Ovary (tissue), 7 donors: ENCODE measurements at regions not wholly inside any gene's neighbourhood (a gene's known extent, or its start where the extent isn't known, plus 50 kb on each side); places are given as distances from the start of the nearest gene placed in this dataset.

Source experiments
- DNase-seq, 5 donors: peaks; one replicate each; pipeline ENCODE4 v3.0.0-alpha.2; 2019 to 2020
- H3K27ac ChIP-seq, 2 donors: fragments of 200-600 bp; one replicate each; pipeline versions ENCODE4 v1.5.1 to v1.8.0; 2019 to 2022
- H3K27me3 ChIP-seq: fragments of 200-600 bp; one replicate; pipeline ENCODE4 v1.8.0; 2022
- H3K36me3 ChIP-seq: fragments of 200-600 bp; sonication (generic); one replicate; pipeline ENCODE4 v1.5.1; 2019
- H3K4me1 ChIP-seq: one replicate; pipeline ENCODE4 v1.8.1; 2013; ENCODE audit warnings: mild to moderate bottlenecking, moderate library complexity; ENCODE audit not compliant: insufficient read depth
- H3K4me3 ChIP-seq: fragments of 200-600 bp; sonication (generic); one replicate; pipeline ENCODE4 v1.5.1; 2017
- H3K9me3 ChIP-seq, 2 donors: fragments of 200-600 bp in 1 of 2; sonication (generic) in 1 of 2; one replicate each; pipeline versions ENCODE4 v1.5.1 to v1.8.1; 2013 to 2019; ENCODE audit warnings: mild to moderate bottlenecking in 1 of 2, moderate library complexity in 1 of 2
- EP300 ChIP-seq: sonication (generic); formaldehyde crosslinking; IDR thresholded peaks from one replicate; pipeline ENCODE4 v1.6.1; 2017; ENCODE audit warnings: antibody characterized with exemption
- POLR2A ChIP-seq: fragments of 450-650 bp; IDR thresholded peaks from one replicate; pipeline ENCODE4 v1.6.1; 2017; ENCODE audit warnings: antibody characterized with exemption, mild to moderate bottlenecking, moderate library complexity
- WGBS, 3 donors: extraction: QIAGEN DNeasy Blood & Tissue Kit in 1 of 3; methylation state at CpG; one replicate each; pipeline versions ENCODE4 v1.1.5 to v1.1.7; 2013 to 2017; 5-methylcytosine and 5-hydroxymethylcytosine counted together
- intact Hi-C, 4 donors: fragments of 100-400 bp; cut with DNase I; formaldehyde crosslinking; loops; one replicate each; pipeline versions ENCODE4 v1.11.0 to v1.15.1; 2022 to 2023
- TF ChIP-seq, protein P1 (sequence below), 3 donors: fragments of 450-650 bp in 2 of 3; fragments of 200-600 bp in 1 of 3; IDR thresholded peaks; one replicate each; pipeline versions ENCODE4 v1.5.1 to v1.8.0; 2016 to 2022; ENCODE audit warnings: antibody characterized with exemption in 3 of 3, mild to moderate bottlenecking in 1 of 3
- donor health status: DM: no; HTN: no; CAD: no; lungs with moderate emphysema.
- donor health status: DM: no; HTN: no; CAD: no.
- donor health status: Bipolar disorder and iron deficiency.
- donor health status: DM: no; HTN: no; CAD: no.
- donor health status: DM: yes; HTN: yes; CAD: no.

GRCh38 chr5:116358015-116358523, 216.6 kb downstream of the SEMA6A start:
- Histone ChIP-seq H3K4me1 (no peaks in the 10 kb centered on the region), H3K9me3 (no peaks in the 10 kb centered on the region), H3K36me3 (no peaks in the 10 kb centered on the region), H3K27ac (no peak overlapping the region), H3K27me3 (no peaks in the 10 kb centered on the region), H3K4me3 (no peak overlapping the region)
- intact Hi-C loops = no loop called here
- TF ChIP-seq EP300 (no peak), POLR2A (no peak)
- TF ChIP-seq, protein P1, sequence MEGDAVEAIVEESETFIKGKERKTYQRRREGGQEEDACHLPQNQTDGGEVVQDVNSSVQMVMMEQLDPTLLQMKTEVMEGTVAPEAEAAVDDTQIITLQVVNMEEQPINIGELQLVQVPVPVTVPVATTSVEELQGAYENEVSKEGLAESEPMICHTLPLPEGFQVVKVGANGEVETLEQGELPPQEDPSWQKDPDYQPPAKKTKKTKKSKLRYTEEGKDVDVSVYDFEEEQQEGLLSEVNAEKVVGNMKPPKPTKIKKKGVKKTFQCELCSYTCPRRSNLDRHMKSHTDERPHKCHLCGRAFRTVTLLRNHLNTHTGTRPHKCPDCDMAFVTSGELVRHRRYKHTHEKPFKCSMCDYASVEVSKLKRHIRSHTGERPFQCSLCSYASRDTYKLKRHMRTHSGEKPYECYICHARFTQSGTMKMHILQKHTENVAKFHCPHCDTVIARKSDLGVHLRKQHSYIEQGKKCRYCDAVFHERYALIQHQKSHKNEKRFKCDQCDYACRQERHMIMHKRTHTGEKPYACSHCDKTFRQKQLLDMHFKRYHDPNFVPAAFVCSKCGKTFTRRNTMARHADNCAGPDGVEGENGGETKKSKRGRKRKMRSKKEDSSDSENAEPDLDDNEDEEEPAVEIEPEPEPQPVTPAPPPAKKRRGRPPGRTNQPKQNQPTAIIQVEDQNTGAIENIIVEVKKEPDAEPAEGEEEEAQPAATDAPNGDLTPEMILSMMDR (IDR thresholded peaks at IDR 0.05) = no peak
- no peak for DNase-seq

DNA sequence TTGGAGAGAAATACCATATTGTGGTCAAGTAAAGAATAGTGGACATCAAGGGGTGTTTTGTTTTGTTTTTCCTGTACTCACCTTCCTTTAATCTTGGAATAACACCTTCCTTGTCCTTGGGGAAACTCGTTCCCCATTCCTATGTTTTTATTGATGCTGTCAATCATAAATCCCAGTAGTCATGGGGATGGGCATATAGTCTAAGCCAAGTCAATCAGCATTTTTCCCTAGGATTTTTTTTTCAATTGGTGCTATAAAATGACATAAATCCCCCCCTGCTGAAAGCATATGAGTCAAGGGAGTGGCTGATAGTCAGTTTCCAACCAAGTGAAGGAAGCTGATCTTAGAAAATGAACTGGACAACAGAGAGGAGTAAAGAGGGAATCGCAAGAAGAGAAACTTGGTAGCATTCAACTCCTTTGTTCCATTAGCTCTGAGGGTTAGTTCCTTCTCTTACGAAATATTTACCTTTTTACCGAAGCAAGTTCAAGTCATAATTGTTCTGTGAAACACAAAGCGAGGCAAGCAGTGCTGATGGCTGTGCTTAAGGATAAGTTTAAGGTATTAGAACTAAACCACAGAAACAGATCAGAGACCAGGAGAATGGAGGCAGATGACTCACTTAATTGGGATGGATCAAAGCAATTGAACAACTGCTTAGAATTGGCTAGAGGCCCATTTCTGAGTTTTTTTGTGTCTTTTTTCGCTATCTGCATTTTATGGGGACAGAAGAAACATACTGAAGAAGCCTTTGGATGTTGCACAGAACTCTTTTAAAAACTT, 218.6 kb downstream of the SEMA6A start:
- Histone ChIP-seq H3K9me3 (no peaks in the 10 kb centered on the region), H3K4me3 (no peak overlapping the region), H3K4me1 (no peaks in the 10 kb centered on the region), H3K27ac (no peak overlapping the region), H3K27me3 (no peaks in the 10 kb centered on the region), H3K36me3 (no peaks in the 10 kb centered on the region)
- no peak for TF ChIP-seq POLR2A
- no peak for TF ChIP-seq EP300
- TF ChIP-seq, protein P1 (IDR thresholded peaks at IDR 0.05) = no peak
- intact Hi-C loops = no loop called here
- WGBS, 3 donors = 94 to 96% (median 94%) methylated on average over 6 of the region's 6 CpGs
- DNase-seq = no peak

DNA sequence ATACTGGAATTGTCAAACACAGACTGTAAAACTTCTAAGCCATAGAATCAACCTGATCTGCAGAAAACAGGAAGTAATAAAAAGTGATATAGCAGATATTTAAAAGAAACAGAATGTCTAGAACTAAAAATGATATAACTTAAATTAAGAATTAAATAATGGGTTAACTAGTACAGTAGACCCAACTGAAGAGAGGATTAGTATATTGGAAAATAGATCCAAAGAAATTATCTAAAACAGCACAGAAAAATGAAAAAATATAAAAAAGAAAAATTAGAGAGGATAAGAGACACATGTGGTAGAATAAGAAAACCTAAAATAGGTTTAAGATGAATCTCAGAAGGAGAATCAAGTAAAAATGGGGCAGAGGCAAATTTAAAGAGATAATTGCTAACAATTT, 219.9 kb downstream of the SEMA6A start:
- Histone ChIP-seq H3K4me3 (no peak overlapping the region), H3K27ac (no peak overlapping the region), H3K36me3 (no peaks in the 10 kb centered on the region), H3K27me3 (no peaks in the 10 kb centered on the region), H3K4me1 (no peaks in the 10 kb centered on the region), H3K9me3 (no peaks in the 10 kb centered on the region)
- no peak for DNase-seq
- intact Hi-C loops = no loop called here
- no peak for TF ChIP-seq POLR2A
- TF ChIP-seq, protein P1 (IDR thresholded peaks at IDR 0.05) = no peak
- TF ChIP-seq EP300 = no peak

DNA sequence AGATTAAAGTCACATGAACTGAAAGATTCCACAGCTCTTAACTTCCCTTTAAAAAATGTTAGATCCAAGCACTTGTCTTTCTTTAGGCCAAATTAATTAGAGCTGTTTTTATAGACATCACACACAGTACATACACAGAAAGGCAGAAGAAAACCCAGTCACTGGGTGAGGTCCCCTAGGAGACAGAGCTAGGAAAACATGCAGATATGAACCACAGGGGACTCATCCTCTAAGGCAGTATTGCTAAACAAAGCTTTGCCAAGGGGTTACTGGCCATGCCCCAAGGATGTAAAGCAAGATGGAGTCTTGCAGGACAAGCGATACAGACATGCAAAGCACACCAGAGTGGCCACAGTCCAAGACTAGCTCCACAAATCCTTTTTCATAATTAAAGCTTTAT, 227.0 kb downstream of the SEMA6A start:
- no peaks in the 10 kb centered on the region for H3K27me3 ChIP-seq
- no peaks in the 10 kb centered on the region for H3K36me3 ChIP-seq
- 97 to 100% (median 100%) methylated on average over 1 of the region's 1 CpG for WGBS, 3 donors
- intact Hi-C loops = no loop called here
- TF ChIP-seq POLR2A (no peak), EP300 (no peak)
- TF ChIP-seq, protein P1 (IDR thresholded peaks at IDR 0.05) = no peak
- no peaks in the 10 kb centered on the region for H3K4me1 ChIP-seq
- no peaks in the 10 kb centered on the region for H3K9me3 ChIP-seq
- no peak overlapping the region for H3K4me3 ChIP-seq
- no peak for DNase-seq
- no peak overlapping the region for H3K27ac ChIP-seq
